ENCODE measurements at regions not wholly inside any gene's neighbourhood (a gene's known extent, or its start where the extent isn't known, plus 50 kb on each side); places are given as distances from the start of the nearest gene placed in this dataset.

DNA sequence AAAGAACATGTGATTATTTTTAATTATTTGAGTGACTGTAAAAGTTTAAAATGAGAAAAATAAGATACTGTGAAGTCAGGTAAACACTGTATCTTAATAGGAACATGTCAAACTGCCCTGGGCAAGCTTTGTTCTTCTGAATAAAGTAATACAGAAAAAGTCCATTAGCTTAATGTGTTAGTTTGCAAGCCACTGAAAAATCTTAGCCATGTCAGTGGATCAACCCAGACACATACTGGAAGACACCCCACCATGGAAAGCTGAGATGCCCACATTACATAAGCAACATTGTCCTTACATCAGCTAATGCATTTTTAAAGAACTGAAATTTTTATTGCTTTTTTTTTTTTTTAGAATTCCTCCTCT lies 155.2 kb downstream of the BBOX1 start:
- peaks cover 17% of the 10 kb centered on the region for H3K4me1 Mint-ChIP-seq (ENCODE audit: low read depth)
- no peak for DNase-seq
- TF ChIP-seq, protein P1, sequence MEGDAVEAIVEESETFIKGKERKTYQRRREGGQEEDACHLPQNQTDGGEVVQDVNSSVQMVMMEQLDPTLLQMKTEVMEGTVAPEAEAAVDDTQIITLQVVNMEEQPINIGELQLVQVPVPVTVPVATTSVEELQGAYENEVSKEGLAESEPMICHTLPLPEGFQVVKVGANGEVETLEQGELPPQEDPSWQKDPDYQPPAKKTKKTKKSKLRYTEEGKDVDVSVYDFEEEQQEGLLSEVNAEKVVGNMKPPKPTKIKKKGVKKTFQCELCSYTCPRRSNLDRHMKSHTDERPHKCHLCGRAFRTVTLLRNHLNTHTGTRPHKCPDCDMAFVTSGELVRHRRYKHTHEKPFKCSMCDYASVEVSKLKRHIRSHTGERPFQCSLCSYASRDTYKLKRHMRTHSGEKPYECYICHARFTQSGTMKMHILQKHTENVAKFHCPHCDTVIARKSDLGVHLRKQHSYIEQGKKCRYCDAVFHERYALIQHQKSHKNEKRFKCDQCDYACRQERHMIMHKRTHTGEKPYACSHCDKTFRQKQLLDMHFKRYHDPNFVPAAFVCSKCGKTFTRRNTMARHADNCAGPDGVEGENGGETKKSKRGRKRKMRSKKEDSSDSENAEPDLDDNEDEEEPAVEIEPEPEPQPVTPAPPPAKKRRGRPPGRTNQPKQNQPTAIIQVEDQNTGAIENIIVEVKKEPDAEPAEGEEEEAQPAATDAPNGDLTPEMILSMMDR (IDR thresholded peaks at IDR 0.05): no peak
- no peaks in the 10 kb centered on the region; the same call in 1 of the 2 replicates for H3K36me3 Mint-ChIP-seq (ENCODE audit: low read depth)
- H3K9me3 Mint-ChIP-seq: no peaks in the 10 kb centered on the region
- H3K27me3 Mint-ChIP-seq (ENCODE audit: insufficient read depth): no peaks in the 10 kb centered on the region
- H3K4me3 Mint-ChIP-seq: no peak overlapping the region
- no peak overlapping the region for H3K27ac Mint-ChIP-seq

DNA sequence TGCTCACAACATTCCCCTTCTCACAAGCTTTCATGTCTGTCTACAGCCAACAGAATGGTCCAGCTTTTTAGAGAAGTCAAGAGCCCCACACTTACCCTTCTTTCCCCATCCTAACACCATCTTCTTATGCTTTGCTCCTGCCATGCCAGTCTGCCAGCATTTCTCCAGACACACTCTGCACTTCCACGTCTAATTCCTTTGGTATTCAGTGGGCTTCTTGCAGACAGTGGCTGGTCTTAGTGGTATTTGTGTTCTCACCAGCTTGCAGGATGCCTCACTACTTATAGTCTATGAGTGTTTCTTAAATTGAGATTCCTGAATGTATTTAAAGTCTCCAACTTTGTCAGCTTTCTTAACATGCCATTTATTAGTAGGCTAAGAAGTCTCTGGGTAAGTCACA lies 154.4 kb downstream of the BBOX1 start:
- Mint-ChIP-seq H3K36me3 (ENCODE audit: low read depth) (no peaks in the 10 kb centered on the region), H3K4me1 (ENCODE audit: low read depth) (peaks cover 17% of the 10 kb centered on the region), H3K27ac (no peak overlapping the region), H3K27me3 (ENCODE audit: insufficient read depth) (no peaks in the 10 kb centered on the region), H3K4me3 (no peak overlapping the region), H3K9me3 (no peaks in the 10 kb centered on the region)
- DNase-seq: no peak
- TF ChIP-seq, protein P1 (IDR thresholded peaks at IDR 0.05): no peak

DNA sequence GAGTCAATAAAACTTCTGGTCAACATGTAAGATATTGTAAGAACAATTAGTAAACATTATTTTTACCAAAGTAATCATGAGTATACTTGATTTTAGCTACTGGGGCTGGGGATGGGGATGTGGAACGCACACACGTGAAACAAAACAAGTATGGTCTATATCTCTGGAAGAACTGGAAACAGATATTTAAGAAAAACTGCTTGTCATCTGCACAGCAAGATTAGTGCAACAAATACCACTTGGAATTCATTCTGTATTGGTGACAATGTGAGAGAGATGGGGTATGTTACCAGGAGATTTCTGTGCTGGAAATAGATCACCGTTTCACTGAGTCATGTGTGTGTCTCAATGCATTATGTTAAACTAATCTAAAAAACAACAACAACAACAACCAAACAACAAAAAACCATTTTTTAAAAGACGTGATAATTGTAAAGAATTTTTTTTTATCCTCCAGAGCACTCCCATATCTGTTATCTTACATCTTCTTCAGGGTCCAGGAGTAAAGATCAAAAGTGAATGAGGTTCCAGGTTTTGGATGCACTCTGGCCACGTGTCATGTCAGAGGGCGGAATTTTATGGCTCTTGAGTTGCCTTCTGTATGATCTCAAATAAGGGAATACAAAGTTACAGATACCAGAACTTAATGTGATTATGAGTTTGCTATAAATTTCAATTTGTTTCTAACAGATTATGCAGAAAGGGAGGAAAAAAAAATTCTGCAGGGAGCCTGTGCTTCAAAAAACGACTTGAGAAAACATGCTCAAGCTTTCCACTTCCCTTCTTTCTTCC lies 153.0 kb downstream of the BBOX1 start:
- DNase-seq: no peak
- Mint-ChIP-seq H3K9me3 (no peaks in the 10 kb centered on the region), H3K4me3 (no peak overlapping the region), H3K4me1 (ENCODE audit: low read depth) (peaks cover 17% of the 10 kb centered on the region), H3K36me3 (ENCODE audit: low read depth) (no peaks in the 10 kb centered on the region), H3K27ac (no peak overlapping the region), H3K27me3 (ENCODE audit: insufficient read depth) (no peaks in the 10 kb centered on the region)
- TF ChIP-seq, protein P1 (IDR thresholded peaks at IDR 0.05): no peak

DNA sequence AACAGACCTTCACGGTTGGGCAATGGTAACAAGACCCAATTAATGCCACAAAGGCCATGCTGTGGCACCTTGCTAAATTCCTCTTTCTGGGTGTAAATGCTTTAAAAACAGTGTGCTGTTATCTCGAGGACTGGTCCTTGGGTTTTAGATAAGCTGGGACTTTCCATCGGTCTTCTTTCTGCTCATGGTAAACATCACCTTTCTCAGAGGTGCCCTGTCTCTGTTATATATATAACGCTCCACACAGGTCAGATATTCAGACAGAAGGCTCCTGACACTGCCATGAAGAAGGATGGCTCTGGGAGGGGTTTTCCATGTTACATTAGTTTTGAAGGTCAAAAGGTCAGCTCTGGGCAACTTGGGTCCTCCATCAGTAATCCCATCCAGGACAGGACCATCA lies 151.6 kb downstream of the BBOX1 start:
- peaks cover 17% of the 10 kb centered on the region for H3K4me1 Mint-ChIP-seq (ENCODE audit: low read depth)
- TF ChIP-seq, protein P1 (IDR thresholded peaks at IDR 0.05): no peak
- no peaks in the 10 kb centered on the region for H3K27me3 Mint-ChIP-seq (ENCODE audit: insufficient read depth)
- no peak for DNase-seq
- no peaks in the 10 kb centered on the region for H3K36me3 Mint-ChIP-seq (ENCODE audit: low read depth)
- no peak overlapping the region for H3K4me3 Mint-ChIP-seq
- H3K9me3 Mint-ChIP-seq: no peaks in the 10 kb centered on the region
- no peak overlapping the region for H3K27ac Mint-ChIP-seq

DNA sequence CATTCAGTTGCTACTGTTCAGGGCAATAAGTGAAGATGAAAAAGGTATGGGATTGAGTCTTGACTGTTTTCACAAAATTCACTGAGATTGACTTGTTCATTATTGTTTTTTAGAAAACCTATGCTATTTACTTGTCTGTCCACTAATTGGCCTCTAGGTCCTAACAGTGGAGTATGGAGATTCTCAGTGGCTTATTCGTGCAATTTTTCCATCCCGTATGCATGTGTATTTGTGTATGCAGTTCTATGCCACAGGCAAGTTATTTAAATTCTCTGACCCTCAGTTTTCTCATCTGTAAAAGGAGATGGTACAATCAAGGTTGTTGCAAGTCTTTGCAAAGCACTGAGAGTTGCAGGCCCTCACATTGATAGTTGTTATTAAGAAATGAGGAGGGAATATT lies 151.0 kb downstream of the BBOX1 start:
- Mint-ChIP-seq H3K4me3 (no peak overlapping the region), H3K4me1 (ENCODE audit: low read depth) (peaks cover 18% of the 10 kb centered on the region), H3K27ac (no peak overlapping the region), H3K9me3 (no peaks in the 10 kb centered on the region), H3K36me3 (ENCODE audit: low read depth) (no peaks in the 10 kb centered on the region), H3K27me3 (ENCODE audit: insufficient read depth) (no peaks in the 10 kb centered on the region)
- DNase-seq: no peak
- TF ChIP-seq, protein P1 (IDR thresholded peaks at IDR 0.05): no peak
